SU-DHL-6 (cell line): ENCODE measurements at regions not wholly inside any gene's neighbourhood (a gene's known extent, or its start where the extent isn't known, plus 50 kb on each side); places are given as distances from the start of the nearest gene placed in this dataset.

Experiments used
- H2AFZ ChIP-seq: fragments of 200-600 bp; sonication (generic); 2 replicates; pipeline ENCODE4 v1.6.1; 2014; ENCODE audit warnings: low read depth, mild to moderate bottlenecking, moderate library complexity, mixed read lengths, antibody characterized with exemption, low read length; ENCODE audit not compliant: severe bottlenecking
- H3F3A ChIP-seq: fragments of 200-600 bp; shearing (Covaris generic); 2 replicates; pipeline ENCODE4 v1.6.0; 2016; ENCODE audit warnings: antibody characterized with exemption, mild to moderate bottlenecking; ENCODE audit not compliant: insufficient read depth
- H3K27ac ChIP-seq: fragments of 200-600 bp; sonication (generic); 2 replicates; pipeline ENCODE4 v1.5.1; 2016; ENCODE audit warnings: low read depth, mild to moderate bottlenecking, low read length, moderate library complexity, mixed read lengths
- H3K27me3 ChIP-seq: fragments of 200-600 bp; sonication (generic), shearing (Covaris generic); 2 replicates; pipeline ENCODE4 v1.6.0; 2014; ENCODE audit warnings: mild to moderate bottlenecking, low read length
- H3K36me3 ChIP-seq: fragments of 200-600 bp; sonication (generic); 2 replicates; pipeline ENCODE4 v1.6.1; 2014; ENCODE audit warnings: mild to moderate bottlenecking, low read length, mixed read lengths
- H3K4me2 ChIP-seq: fragments of 300-600, 200-600 bp; shearing (Covaris generic), sonication (generic); 2 replicates; pipeline ENCODE4 v1.6.0; 2014; ENCODE audit warnings: low read length, low read depth, mild to moderate bottlenecking; ENCODE audit not compliant: poor library complexity, severe bottlenecking
- H3K4me3 ChIP-seq: fragments of 200-600 bp; sonication (generic); 2 replicates; pipeline ENCODE4 v1.5.1; 2014; ENCODE audit warnings: antibody characterized with exemption, low read length, mild to moderate bottlenecking, mixed read lengths; ENCODE audit not compliant: insufficient read depth, poor library complexity, severe bottlenecking
- H3K79me2 ChIP-seq: fragments of 200-600 bp; sonication (generic); 2 replicates; pipeline ENCODE4 v1.6.1; 2014; ENCODE audit warnings: mild to moderate bottlenecking, low read length, moderate library complexity; ENCODE audit not compliant: insufficient read depth
- H3K9ac ChIP-seq: fragments of 200-600 bp; sonication (generic); 2 replicates; pipeline ENCODE4 v1.7.0; 2014; ENCODE audit warnings: mild to moderate bottlenecking, low read length
- H3K9me2 ChIP-seq: fragments of 200-600 bp; sonication (generic); replicated peaks from 2 replicates; pipeline ENCODE4 v1.6.1; 2014; ENCODE audit warnings: low read length; ENCODE audit not compliant: insufficient read depth
- H3K9me3 ChIP-seq: fragments of 200-600 bp; sonication (generic); 2 replicates; pipeline ENCODE4 v1.6.1; 2014; ENCODE audit warnings: low read length, mixed read lengths; ENCODE audit not compliant: insufficient read depth
- H4K20me1 ChIP-seq: fragments of 200-600 bp; sonication (generic); 2 replicates; pipeline ENCODE4 v1.6.1; 2014; ENCODE audit warnings: low read depth, mild to moderate bottlenecking, antibody characterized with exemption, low read length, moderate library complexity, mixed read lengths
- CTCF ChIP-seq: fragments of 200-600 bp; sonication (generic); IDR thresholded peaks from one replicate; pipeline ENCODE4 v1.5.1; 2017; ENCODE audit warnings: antibody characterized with exemption, mild to moderate bottlenecking, low read length, moderate library complexity; ENCODE audit not compliant: insufficient read depth, poor library complexity, severe bottlenecking
- EZH2phosphoT487 ChIP-seq: fragments of 200-600 bp; sonication (generic), shearing (Covaris generic); conservative IDR thresholded peaks from 2 replicates; pipeline ENCODE4 v1.6.1; 2018; ENCODE audit warnings: mild to moderate bottlenecking, antibody characterized with exemption, low read length, moderate library complexity, mixed read lengths

GRCh38 chr2:236963631-236964182 lies 122.0 kb upstream of the COPS8 start:
- Histone ChIP-seq H3K9ac (no peak overlapping the region), H3K4me3 (no peak overlapping the region), H3K4me2 (no peak overlapping the region), H2AFZ (no peak overlapping the region), H3K9me3 (no peaks in the 10 kb centered on the region), H3K79me2 (no peaks in the 10 kb centered on the region), H3K27me3 (no peaks in the 10 kb centered on the region), H3K36me3 (no peaks in the 10 kb centered on the region), H3K27ac (no peak overlapping the region), H3K9me2 (no peaks in the 10 kb centered on the region), H3F3A (no peaks in the 10 kb centered on the region), H4K20me1 (no peaks in the 10 kb centered on the region)
- no peak for TF ChIP-seq CTCF
- no peak for TF ChIP-seq EZH2phosphoT487

- Histone ChIP-seq H3F3A (no peaks in the 10 kb centered on the region), H3K27me3 (no peaks in the 10 kb centered on the region), H3K9me2 (no peaks in the 10 kb centered on the region), H3K27ac (no peak overlapping the region), H3K9ac (no peak overlapping the region), H3K79me2 (no peaks in the 10 kb centered on the region), H4K20me1 (no peaks in the 10 kb centered on the region), H3K9me3 (no peaks in the 10 kb centered on the region), H3K4me2 (no peak overlapping the region), H2AFZ (no peak overlapping the region), H3K4me3 (no peak overlapping the region), H3K36me3 (no peaks in the 10 kb centered on the region)
- TF ChIP-seq EZH2phosphoT487 = no peak
- no peak for TF ChIP-seq CTCF
These were observed 121.4 kb upstream of the COPS8 start for GRCh38 chr2:236964291-236964690.

GRCh38 chr2:236965021-236965840 lies 120.5 kb upstream of the COPS8 start:
- H3F3A ChIP-seq = no peaks in the 10 kb centered on the region
- no peaks in the 10 kb centered on the region for H3K9me3 ChIP-seq
- H2AFZ ChIP-seq = no peak overlapping the region
- H3K9ac ChIP-seq = no peak overlapping the region
- no peaks in the 10 kb centered on the region for H4K20me1 ChIP-seq
- no peaks in the 10 kb centered on the region for H3K79me2 ChIP-seq
- no peak for TF ChIP-seq CTCF
- TF ChIP-seq EZH2phosphoT487 = no peak
- no peak overlapping the region for H3K4me2 ChIP-seq
- no peaks in the 10 kb centered on the region for H3K9me2 ChIP-seq
- no peaks in the 10 kb centered on the region for H3K27me3 ChIP-seq
- no peaks in the 10 kb centered on the region for H3K36me3 ChIP-seq
- H3K27ac ChIP-seq = no peak overlapping the region
- no peak overlapping the region for H3K4me3 ChIP-seq
